ENCODE measurements at regions not wholly inside any gene's neighbourhood (a gene's known extent, or its start where the extent isn't known, plus 50 kb on each side); places are given as distances from the start of the nearest gene placed in this dataset.

GRCh38 chr4:96486563-96486962 lies 646.7 kb downstream of the PDHA2 start:
- H3K27ac Mint-ChIP-seq (ENCODE audit: unreplicated experiment) = no peak overlapping the region
- H3K9me3 Mint-ChIP-seq = peaks cover 4% of the 10 kb centered on the region
- TF ChIP-seq CTCF (conservative IDR thresholded peaks at IDR 0.05) = no peak
- H3K27me3 Mint-ChIP-seq (ENCODE audit: low read depth) = no peaks in the 10 kb centered on the region
- DNase-seq (ENCODE audit: low read depth, low spot score) = no peak
- peaks cover 4% of the 10 kb centered on the region for H3K36me3 Mint-ChIP-seq (ENCODE audit: low read depth)
- H3K4me1 Mint-ChIP-seq = no peaks in the 10 kb centered on the region
- no peak overlapping the region for H3K4me3 Mint-ChIP-seq

GRCh38 chr4:96497621-96498020 lies 657.7 kb downstream of the PDHA2 start:
- Mint-ChIP-seq H3K4me1 (no peaks in the 10 kb centered on the region), H3K4me3 (no peak overlapping the region), H3K36me3 (ENCODE audit: low read depth) (peaks cover 4% of the 10 kb centered on the region), H3K9me3 (peaks cover 4% of the 10 kb centered on the region), H3K27ac (ENCODE audit: unreplicated experiment) (no peak overlapping the region), H3K27me3 (ENCODE audit: low read depth) (no peaks in the 10 kb centered on the region)
- no peak for TF ChIP-seq CTCF (conservative IDR thresholded peaks at IDR 0.05)
- no peak for DNase-seq (ENCODE audit: low read depth, low spot score)

- Mint-ChIP-seq H3K9me3 (peaks cover 4% of the 10 kb centered on the region), H3K4me3 (no peak overlapping the region), H3K27ac (ENCODE audit: unreplicated experiment) (no peak overlapping the region), H3K4me1 (no peaks in the 10 kb centered on the region), H3K36me3 (ENCODE audit: low read depth) (peaks cover 4% of the 10 kb centered on the region), H3K27me3 (ENCODE audit: low read depth) (no peaks in the 10 kb centered on the region)
- DNase-seq (ENCODE audit: low read depth, low spot score) = no peak
- no peak for TF ChIP-seq CTCF (conservative IDR thresholded peaks at IDR 0.05)
Observed at GRCh38 chr4:96504386-96504785, 664.5 kb downstream of the PDHA2 start.

- no peak for TF ChIP-seq CTCF (conservative IDR thresholded peaks at IDR 0.05)
- H3K36me3 Mint-ChIP-seq (ENCODE audit: low read depth) = no peaks in the 10 kb centered on the region
- H3K9me3 Mint-ChIP-seq = peaks cover 8% of the 10 kb centered on the region
- H3K27ac Mint-ChIP-seq (ENCODE audit: unreplicated experiment) = no peak overlapping the region
- no peaks in the 10 kb centered on the region for H3K4me1 Mint-ChIP-seq
- no peak overlapping the region for H3K4me3 Mint-ChIP-seq
- H3K27me3 Mint-ChIP-seq (ENCODE audit: low read depth) = no peaks in the 10 kb centered on the region
- no peak for DNase-seq (ENCODE audit: low read depth, low spot score)
Observed at GRCh38 chr4:96509039-96509741, 669.3 kb downstream of the PDHA2 start.

GRCh38 chr4:96519291-96519690 lies 679.4 kb downstream of the PDHA2 start:
- Mint-ChIP-seq H3K36me3 (ENCODE audit: low read depth) (no peaks in the 10 kb centered on the region), H3K27me3 (ENCODE audit: low read depth) (no peaks in the 10 kb centered on the region), H3K4me3 (no peak overlapping the region), H3K4me1 (no peaks in the 10 kb centered on the region), H3K9me3 (peaks cover 2% of the 10 kb centered on the region), H3K27ac (ENCODE audit: unreplicated experiment) (no peak overlapping the region)
- DNase-seq (ENCODE audit: low read depth, low spot score) = no peak
- TF ChIP-seq CTCF (conservative IDR thresholded peaks at IDR 0.05) = no peak

All from neural crest cell (in vitro differentiated cells).